ENCODE measurements at regions not wholly inside any gene's neighbourhood (a gene's known extent, or its start where the extent isn't known, plus 50 kb on each side); places are given as distances from the start of the nearest gene placed in this dataset.

- TF ChIP-seq, protein P1, sequence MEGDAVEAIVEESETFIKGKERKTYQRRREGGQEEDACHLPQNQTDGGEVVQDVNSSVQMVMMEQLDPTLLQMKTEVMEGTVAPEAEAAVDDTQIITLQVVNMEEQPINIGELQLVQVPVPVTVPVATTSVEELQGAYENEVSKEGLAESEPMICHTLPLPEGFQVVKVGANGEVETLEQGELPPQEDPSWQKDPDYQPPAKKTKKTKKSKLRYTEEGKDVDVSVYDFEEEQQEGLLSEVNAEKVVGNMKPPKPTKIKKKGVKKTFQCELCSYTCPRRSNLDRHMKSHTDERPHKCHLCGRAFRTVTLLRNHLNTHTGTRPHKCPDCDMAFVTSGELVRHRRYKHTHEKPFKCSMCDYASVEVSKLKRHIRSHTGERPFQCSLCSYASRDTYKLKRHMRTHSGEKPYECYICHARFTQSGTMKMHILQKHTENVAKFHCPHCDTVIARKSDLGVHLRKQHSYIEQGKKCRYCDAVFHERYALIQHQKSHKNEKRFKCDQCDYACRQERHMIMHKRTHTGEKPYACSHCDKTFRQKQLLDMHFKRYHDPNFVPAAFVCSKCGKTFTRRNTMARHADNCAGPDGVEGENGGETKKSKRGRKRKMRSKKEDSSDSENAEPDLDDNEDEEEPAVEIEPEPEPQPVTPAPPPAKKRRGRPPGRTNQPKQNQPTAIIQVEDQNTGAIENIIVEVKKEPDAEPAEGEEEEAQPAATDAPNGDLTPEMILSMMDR (IDR thresholded peaks at IDR 0.05): no peak
- no peak overlapping the region for H3K4me3 ChIP-seq
- DNase-seq (no peak), ATAC-seq (no peak)
- H3K27ac ChIP-seq: no peak overlapping the region
- H3K36me3 ChIP-seq: no peaks in the 10 kb centered on the region
- no peaks in the 10 kb centered on the region for H3K27me3 ChIP-seq
- intact Hi-C loops (cut with DNase I): no loop called here
- no peaks in the 10 kb centered on the region for H3K4me1 ChIP-seq
- no peaks in the 10 kb centered on the region for H3K9me3 ChIP-seq
These were observed 792.2 kb downstream of the SLC4A3 start for GRCh38 chr2:220419647-220420046.

- ATAC-seq (no peak), DNase-seq (no peak)
- Histone ChIP-seq H3K4me1 (no peaks in the 10 kb centered on the region), H3K27me3 (no peaks in the 10 kb centered on the region), H3K36me3 (no peaks in the 10 kb centered on the region), H3K27ac (no peak overlapping the region), H3K9me3 (no peaks in the 10 kb centered on the region), H3K4me3 (no peak overlapping the region)
- TF ChIP-seq, protein P1 (IDR thresholded peaks at IDR 0.05): no peak
- intact Hi-C loops (cut with DNase I): no loop called here
These were observed 793.4 kb downstream of the SLC4A3 start for GRCh38 chr2:220420820-220421219.

DNA sequence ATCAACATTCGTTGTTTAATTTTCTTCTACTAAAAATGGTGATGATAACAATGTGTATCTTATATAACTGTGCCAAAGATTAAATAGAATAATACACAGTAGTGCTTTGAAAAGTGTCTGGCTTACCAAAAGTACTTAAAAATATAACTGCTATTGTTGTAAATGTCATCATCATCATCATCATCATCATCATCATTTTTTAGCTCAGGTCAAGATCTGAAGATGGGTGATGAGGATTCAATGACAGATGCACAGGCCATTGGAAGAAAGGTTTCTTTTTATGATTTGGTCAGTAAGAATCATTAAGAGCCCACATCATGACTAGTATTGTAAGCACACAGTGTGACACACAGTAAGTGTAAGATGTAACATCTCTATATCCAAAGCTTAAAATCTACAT is 795.2 kb downstream of the SLC4A3 start:
- no peaks in the 10 kb centered on the region for H3K9me3 ChIP-seq
- H3K4me1 ChIP-seq: no peaks in the 10 kb centered on the region
- DNase-seq (no peak), ATAC-seq (no peak)
- no peaks in the 10 kb centered on the region for H3K27me3 ChIP-seq
- TF ChIP-seq, protein P1 (IDR thresholded peaks at IDR 0.05): no peak
- H3K4me3 ChIP-seq: no peak overlapping the region
- no peaks in the 10 kb centered on the region for H3K36me3 ChIP-seq
- intact Hi-C loops (cut with DNase I): no loop called here
- H3K27ac ChIP-seq: no peak overlapping the region

DNA sequence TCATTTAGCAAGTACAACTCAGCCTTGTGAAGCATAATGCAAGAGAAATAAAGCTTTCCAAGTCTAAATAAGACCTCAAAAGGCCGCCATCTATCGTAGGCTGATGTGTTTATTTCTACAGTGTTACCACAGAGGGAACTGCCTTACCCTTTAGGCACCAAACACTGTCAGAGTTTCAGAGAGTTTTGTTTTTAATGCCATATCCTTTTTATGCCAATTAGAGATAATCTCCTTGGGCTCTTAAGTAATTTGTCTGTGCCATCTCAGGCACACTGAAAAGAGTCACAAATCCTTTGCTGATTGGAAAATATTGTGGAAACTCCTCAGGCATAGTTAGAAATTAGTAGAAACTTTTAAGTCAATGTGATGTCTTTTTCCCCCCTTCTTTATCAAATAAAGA is 797.1 kb downstream of the SLC4A3 start:
- Histone ChIP-seq H3K36me3 (no peaks in the 10 kb centered on the region), H3K27me3 (no peaks in the 10 kb centered on the region), H3K27ac (no peak overlapping the region), H3K9me3 (no peaks in the 10 kb centered on the region), H3K4me1 (no peaks in the 10 kb centered on the region), H3K4me3 (no peak overlapping the region)
- TF ChIP-seq, protein P1 (IDR thresholded peaks at IDR 0.05): no peak
- DNase-seq: no peak
- intact Hi-C loops (cut with DNase I): no loop called here
- no peak for ATAC-seq

DNA sequence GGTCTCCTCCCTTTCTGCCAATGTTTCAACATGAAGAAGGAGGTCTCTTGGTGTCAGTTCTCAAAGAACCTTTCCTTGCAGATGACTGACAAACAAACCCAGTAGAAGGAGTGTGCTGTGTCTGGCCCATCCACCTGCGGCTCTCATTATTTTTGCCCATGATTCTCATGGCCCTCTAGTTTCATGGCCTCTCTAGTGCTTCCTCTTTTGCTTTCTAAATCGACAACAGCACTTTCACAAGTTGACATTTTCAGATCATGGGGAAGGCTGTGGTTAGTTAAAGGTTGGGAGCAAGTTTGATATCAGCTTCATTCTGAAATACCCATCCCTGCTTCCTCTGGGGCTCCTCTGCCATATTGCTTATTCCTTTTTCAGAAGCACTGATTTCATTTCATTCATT is 805.2 kb downstream of the SLC4A3 start:
- Histone ChIP-seq H3K36me3 (no peaks in the 10 kb centered on the region), H3K4me1 (no peaks in the 10 kb centered on the region), H3K27ac (no peak overlapping the region), H3K9me3 (no peaks in the 10 kb centered on the region), H3K27me3 (no peaks in the 10 kb centered on the region), H3K4me3 (no peak overlapping the region)
- intact Hi-C loops (cut with DNase I): no loop called here
- ATAC-seq (no peak), DNase-seq (no peak)
- TF ChIP-seq, protein P1 (IDR thresholded peaks at IDR 0.05): no peak
